GM12892 (cell line): ENCODE measurements at regions not wholly inside any gene's neighbourhood (a gene's known extent, or its start where the extent isn't known, plus 50 kb on each side); places are given as distances from the start of the nearest gene placed in this dataset.

Source experiments
- DNase-seq: peaks from one replicate; pipeline ENCODE4 v3.0.0; 2011; ENCODE audit not compliant: insufficient read length
- FAIRE-seq: peaks from 2 replicates; lab custom pipeline; 2011; peaks lifted over from hg19 to GRCh38; lab: Jason Lieb, UNC
- POLR2A ChIP-seq: IDR thresholded peaks from 2 replicates; pipeline ENCODE4 v1.6.1; 2011; ENCODE audit warnings: low read depth, low read length, control low read depth

- FAIRE-seq: no peak
- no peak for DNase-seq
- TF ChIP-seq POLR2A: no peak
These were observed 102.7 kb downstream of the LRRC70 start for GRCh38 chr5:62681117-62681850.

DNA sequence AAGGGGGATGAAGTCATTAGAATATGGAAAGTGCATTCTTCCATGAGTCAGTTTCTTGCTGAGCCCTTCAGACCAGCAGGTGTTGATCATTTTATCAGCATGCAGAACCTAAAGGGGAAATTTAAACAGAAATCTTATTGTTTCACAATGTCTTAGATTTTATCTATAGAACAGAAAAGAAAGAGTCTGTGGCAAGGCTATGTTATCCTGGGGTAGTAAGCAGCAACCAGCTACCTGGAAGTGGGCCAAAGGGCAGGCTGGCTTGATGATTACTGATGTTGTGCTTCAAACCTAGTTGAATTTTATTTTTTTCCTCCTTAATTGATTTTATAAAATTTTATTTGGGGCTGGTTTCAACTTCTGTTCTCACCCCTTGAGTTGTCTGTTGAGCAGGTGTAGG is 101.5 kb downstream of the LRRC70 start:
- no peak for TF ChIP-seq POLR2A
- DNase-seq (no peak), FAIRE-seq (no peak)
